ENCODE measurements at regions not wholly inside any gene's neighbourhood (a gene's known extent, or its start where the extent isn't known, plus 50 kb on each side); places are given as distances from the start of the nearest gene placed in this dataset.

DNA sequence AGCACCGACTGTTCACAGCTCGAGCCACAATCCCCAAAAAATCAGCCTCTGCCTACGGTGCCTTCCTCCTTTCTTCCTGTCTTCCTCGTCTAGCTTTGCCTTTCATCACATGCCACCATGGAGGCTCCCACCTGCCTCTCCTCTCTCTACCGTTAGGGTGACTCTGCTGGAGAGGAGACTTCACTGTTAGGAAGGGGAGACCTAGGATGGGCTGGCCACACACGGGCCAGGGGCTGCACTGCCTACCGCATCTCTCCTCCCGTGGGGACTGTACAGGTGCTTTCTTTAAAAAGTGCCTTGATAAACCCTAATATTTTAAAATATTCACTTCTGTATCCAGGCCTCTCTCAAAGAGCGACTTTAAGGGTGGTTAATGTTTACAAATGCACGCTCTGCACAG is 1104.7 kb downstream of the BCL11B start:
- DNase-seq (no peak), FAIRE-seq (no peak)
- Histone ChIP-seq H3K4me1 (ENCODE audit: control insufficient read depth in 2 of 3, insufficient read depth in 2 of 3, low read depth in 1 of 3, low read length in 3 of 3) (no peaks in the 10 kb centered on the region), H3K9me3 (ENCODE audit: control insufficient read depth in 2 of 3, insufficient read depth in 1 of 3, low read length in 3 of 3) (no peaks in the 10 kb centered on the region), H3K27ac (ENCODE audit: low read depth in 2 of 2, low read length in 2 of 2) (no peak overlapping the region), H3K27me3 (ENCODE audit: control insufficient read depth, insufficient read depth, low read length) (peaks cover 4% of the 10 kb centered on the region), H3K36me3 (ENCODE audit: control insufficient read depth in 2 of 3, insufficient read depth in 3 of 3, low read length in 3 of 3) (no peaks in the 10 kb centered on the region), H3K9ac (ENCODE audit: low read length in 3 of 3) (no peak overlapping the region), H3K4me3 (ENCODE audit: low read length in 3 of 3) (no peak overlapping the region)
- intact Hi-C loops (cut with DNase I) = no loop called here
- TF ChIP-seq, protein P1, sequence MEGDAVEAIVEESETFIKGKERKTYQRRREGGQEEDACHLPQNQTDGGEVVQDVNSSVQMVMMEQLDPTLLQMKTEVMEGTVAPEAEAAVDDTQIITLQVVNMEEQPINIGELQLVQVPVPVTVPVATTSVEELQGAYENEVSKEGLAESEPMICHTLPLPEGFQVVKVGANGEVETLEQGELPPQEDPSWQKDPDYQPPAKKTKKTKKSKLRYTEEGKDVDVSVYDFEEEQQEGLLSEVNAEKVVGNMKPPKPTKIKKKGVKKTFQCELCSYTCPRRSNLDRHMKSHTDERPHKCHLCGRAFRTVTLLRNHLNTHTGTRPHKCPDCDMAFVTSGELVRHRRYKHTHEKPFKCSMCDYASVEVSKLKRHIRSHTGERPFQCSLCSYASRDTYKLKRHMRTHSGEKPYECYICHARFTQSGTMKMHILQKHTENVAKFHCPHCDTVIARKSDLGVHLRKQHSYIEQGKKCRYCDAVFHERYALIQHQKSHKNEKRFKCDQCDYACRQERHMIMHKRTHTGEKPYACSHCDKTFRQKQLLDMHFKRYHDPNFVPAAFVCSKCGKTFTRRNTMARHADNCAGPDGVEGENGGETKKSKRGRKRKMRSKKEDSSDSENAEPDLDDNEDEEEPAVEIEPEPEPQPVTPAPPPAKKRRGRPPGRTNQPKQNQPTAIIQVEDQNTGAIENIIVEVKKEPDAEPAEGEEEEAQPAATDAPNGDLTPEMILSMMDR (IDR thresholded peaks at IDR 0.05; ENCODE audit: borderline replicate concordance, extremely low read depth, insufficient read depth) = no peak

DNA sequence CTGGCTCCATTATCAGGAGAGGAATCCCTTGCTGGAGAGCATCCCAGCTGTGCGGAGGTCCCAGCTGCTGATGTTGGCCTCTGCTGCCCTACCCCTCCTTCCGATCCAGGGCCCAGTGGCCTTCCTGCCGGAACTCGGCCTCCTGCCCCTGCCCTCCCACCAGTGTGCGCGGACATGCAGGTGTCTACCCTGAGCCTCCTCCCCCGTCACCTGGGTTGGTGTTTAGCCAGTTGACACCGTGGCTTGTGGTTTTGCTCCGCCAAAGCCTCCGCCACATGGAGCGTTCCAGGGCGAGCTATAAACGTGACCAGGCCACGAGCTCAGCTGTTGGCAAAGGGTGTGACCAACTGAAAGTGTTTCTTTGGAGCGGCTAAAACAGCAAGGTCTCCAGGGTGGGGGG is 1104.3 kb downstream of the BCL11B start:
- H3K9ac ChIP-seq (ENCODE audit: low read length in 3 of 3) = no peak overlapping the region
- FAIRE-seq = no peak

DNA sequence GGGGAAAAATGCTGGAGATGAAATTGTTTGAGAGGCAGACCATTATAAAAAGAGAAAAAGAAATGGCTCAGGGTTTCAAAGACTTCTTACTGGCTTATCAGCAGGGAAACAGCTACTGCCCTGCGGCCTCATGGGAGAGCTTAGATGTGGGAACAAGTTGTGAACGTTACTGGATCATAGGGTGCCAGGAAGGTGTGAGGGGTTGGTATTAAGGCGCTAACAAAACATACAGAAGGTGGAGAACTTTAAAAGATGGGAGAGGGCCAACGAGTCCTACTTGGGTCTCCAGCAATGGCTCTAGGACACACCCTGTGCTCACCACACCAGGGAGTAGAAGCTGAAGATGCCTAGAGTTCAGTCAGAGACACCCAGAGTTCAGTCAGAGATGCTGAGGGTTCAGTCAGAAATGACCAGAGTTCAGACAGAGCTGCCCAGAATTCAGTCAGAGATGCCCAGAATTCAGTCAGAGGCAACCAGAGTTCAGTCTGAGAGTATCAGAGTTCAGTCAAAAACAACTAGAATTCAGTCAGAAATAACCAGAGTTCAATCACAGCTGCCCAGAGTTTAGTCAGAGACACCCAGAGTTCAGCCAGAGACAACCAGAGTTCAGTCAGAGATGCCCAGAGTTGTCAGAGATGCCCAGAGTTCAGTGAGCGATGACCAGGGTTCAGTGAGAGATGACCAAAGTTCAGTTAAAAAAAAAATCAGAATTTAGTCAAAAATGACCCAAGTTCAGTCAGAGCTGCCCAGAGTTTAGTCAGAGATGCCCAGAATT is 1103.6 kb downstream of the BCL11B start:
- Histone ChIP-seq H3K4me3 (ENCODE audit: low read length in 3 of 3) (no peak overlapping the region), H3K9me3 (ENCODE audit: control insufficient read depth in 2 of 3, insufficient read depth in 1 of 3, low read length in 3 of 3) (no peaks in the 10 kb centered on the region), H3K36me3 (ENCODE audit: control insufficient read depth in 2 of 3, insufficient read depth in 3 of 3, low read length in 3 of 3) (no peaks in the 10 kb centered on the region), H3K27ac (ENCODE audit: low read depth in 2 of 2, low read length in 2 of 2) (no peak overlapping the region), H3K4me1 (ENCODE audit: control insufficient read depth in 2 of 3, insufficient read depth in 2 of 3, low read depth in 1 of 3, low read length in 3 of 3) (no peaks in the 10 kb centered on the region), H3K9ac (ENCODE audit: low read length in 3 of 3) (no peak overlapping the region), H3K27me3 (ENCODE audit: control insufficient read depth, insufficient read depth, low read length) (peaks cover 2% of the 10 kb centered on the region)
- DNase-seq (no peak), FAIRE-seq (no peak)
- intact Hi-C loops (cut with DNase I) = no loop called here
- TF ChIP-seq, protein P1 (IDR thresholded peaks at IDR 0.05; ENCODE audit: borderline replicate concordance, extremely low read depth, insufficient read depth) = no peak

More for the DNA sequence above, 1104.3 kb downstream of the BCL11B start:
- H3K27ac ChIP-seq (ENCODE audit: low read depth in 2 of 2, low read length in 2 of 2) = no peak overlapping the region
- H3K4me1 ChIP-seq (ENCODE audit: control insufficient read depth in 2 of 3, insufficient read depth in 2 of 3, low read depth in 1 of 3, low read length in 3 of 3) = no peaks in the 10 kb centered on the region
- no peaks in the 10 kb centered on the region for H3K9me3 ChIP-seq (ENCODE audit: control insufficient read depth in 2 of 3, insufficient read depth in 1 of 3, low read length in 3 of 3)
- TF ChIP-seq, protein P1 (IDR thresholded peaks at IDR 0.05; ENCODE audit: borderline replicate concordance, extremely low read depth, insufficient read depth) = no peak
- H3K4me3 ChIP-seq (ENCODE audit: low read length in 3 of 3) = no peak overlapping the region
- no peak for DNase-seq
- no peaks in the 10 kb centered on the region for H3K36me3 ChIP-seq (ENCODE audit: control insufficient read depth in 2 of 3, insufficient read depth in 3 of 3, low read length in 3 of 3)
- H3K27me3 ChIP-seq (ENCODE audit: control insufficient read depth, insufficient read depth, low read length) = peaks cover 2% of the 10 kb centered on the region
- intact Hi-C loops (cut with DNase I) = no loop called here

Measured in kidney (tissue), 13 donors.